DND-41 (cell line): ENCODE measurements at regions not wholly inside any gene's neighbourhood (a gene's known extent, or its start where the extent isn't known, plus 50 kb on each side); places are given as distances from the start of the nearest gene placed in this dataset.

Source experiments
- EZH2 ChIP-seq: IDR thresholded peaks from 3 replicates; pipeline ENCODE4 v1.6.1; 2012; ENCODE audit warnings: borderline replicate concordance, low read depth, mild to moderate bottlenecking, moderate library complexity, low read length, inconsistent platforms; ENCODE audit not compliant: severe bottlenecking
- TF ChIP-seq, protein P1 (sequence below): IDR thresholded peaks from 2 replicates; pipeline ENCODE4 v1.5.1; 2012; ENCODE audit warnings: borderline replicate concordance, low read length, moderate library complexity, mild to moderate bottlenecking; ENCODE audit not compliant: poor library complexity, severe bottlenecking; ENCODE audit errors: extremely low read depth

DNA sequence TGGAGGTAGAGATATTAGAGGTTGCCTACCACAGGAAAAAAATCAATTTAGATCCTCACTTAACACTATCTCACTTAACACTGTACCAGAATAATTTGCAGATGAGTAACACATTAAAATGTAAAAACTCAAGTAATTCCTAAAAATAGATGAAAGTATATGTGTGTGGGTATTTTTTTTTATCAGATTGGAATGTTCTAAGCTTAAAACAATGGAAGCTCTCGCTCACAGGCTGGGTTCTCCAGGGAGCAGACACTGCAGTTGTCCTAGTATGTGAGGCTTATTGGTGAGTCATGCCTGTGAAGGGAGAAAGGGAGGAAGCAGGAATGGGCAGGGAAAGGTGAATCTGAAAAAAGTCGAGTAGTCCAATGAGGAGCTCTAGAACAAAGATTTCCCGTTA is 181.3 kb upstream of the ZNF608 start:
- TF ChIP-seq, protein P1, sequence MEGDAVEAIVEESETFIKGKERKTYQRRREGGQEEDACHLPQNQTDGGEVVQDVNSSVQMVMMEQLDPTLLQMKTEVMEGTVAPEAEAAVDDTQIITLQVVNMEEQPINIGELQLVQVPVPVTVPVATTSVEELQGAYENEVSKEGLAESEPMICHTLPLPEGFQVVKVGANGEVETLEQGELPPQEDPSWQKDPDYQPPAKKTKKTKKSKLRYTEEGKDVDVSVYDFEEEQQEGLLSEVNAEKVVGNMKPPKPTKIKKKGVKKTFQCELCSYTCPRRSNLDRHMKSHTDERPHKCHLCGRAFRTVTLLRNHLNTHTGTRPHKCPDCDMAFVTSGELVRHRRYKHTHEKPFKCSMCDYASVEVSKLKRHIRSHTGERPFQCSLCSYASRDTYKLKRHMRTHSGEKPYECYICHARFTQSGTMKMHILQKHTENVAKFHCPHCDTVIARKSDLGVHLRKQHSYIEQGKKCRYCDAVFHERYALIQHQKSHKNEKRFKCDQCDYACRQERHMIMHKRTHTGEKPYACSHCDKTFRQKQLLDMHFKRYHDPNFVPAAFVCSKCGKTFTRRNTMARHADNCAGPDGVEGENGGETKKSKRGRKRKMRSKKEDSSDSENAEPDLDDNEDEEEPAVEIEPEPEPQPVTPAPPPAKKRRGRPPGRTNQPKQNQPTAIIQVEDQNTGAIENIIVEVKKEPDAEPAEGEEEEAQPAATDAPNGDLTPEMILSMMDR, result no peak
- no peak for TF ChIP-seq EZH2
